Transverse colon (tissue), 4 donors: ENCODE measurements at regions not wholly inside any gene's neighbourhood (a gene's known extent, or its start where the extent isn't known, plus 50 kb on each side); places are given as distances from the start of the nearest gene placed in this dataset.

Experiments used
- DNase-seq: peaks from one replicate; pipeline ENCODE4 v3.0.0-alpha.2; 2019
- H3K27ac ChIP-seq, 4 donors: fragments of 200-600 bp; sonication (generic); 2 replicates each; pipeline ENCODE4 v1.5.1; 2016 to 2018; ENCODE audit warnings: inconsistent platforms in 4 of 4
- H3K27me3 ChIP-seq: fragments of 200-600 bp; sonication (generic); 2 replicates; pipeline ENCODE4 v1.5.1; 2017; ENCODE audit warnings: inconsistent platforms
- H3K36me3 ChIP-seq, 4 donors: fragments of 200-600 bp; sonication (generic); 2 replicates each; pipeline ENCODE4 v1.5.1; 2017 to 2019; ENCODE audit warnings: inconsistent platforms in 4 of 4
- H3K4me1 ChIP-seq, 4 donors: fragments of 200-600 bp; sonication (generic); 2 replicates each; pipeline ENCODE4 v1.5.1; 2017 to 2020; ENCODE audit warnings: inconsistent platforms in 4 of 4
- H3K4me3 ChIP-seq, 4 donors: fragments of 200-600 bp; sonication (generic); 1 replicate in 1 of 4; 2 replicates in 3 of 4; pipeline versions ENCODE4 v1.5.1 to v1.6.1; 2017 to 2019; ENCODE audit warnings: inconsistent platforms in 4 of 4
- H3K9me3 ChIP-seq, 2 donors: fragments of 200-600 bp; sonication (generic); 2 replicates each; pipeline ENCODE4 v1.5.1; 2017 to 2019; ENCODE audit warnings: inconsistent platforms in 2 of 2
- EP300 ChIP-seq: sonication (generic); formaldehyde crosslinking; IDR thresholded peaks from one replicate; pipeline ENCODE4 v1.6.1; 2017; ENCODE audit warnings: antibody characterized with exemption, low read depth
- POLR2A ChIP-seq: fragments of 450-650 bp; IDR thresholded peaks from one replicate; pipeline ENCODE4 v1.6.1; 2016; ENCODE audit warnings: antibody characterized with exemption, mild to moderate bottlenecking, moderate library complexity
- POLR2AphosphoS5 ChIP-seq, 3 donors: sonication (generic); formaldehyde crosslinking; IDR thresholded peaks; one replicate each; pipeline ENCODE4 v1.6.1; 2016; ENCODE audit warnings: antibody characterized with exemption in 3 of 3
- WGBS, 2 donors: methylation state at CpG; one replicate each; pipeline ENCODE4 v1.1.5; 2018; ENCODE audit warnings: low coverage in 1 of 2; 5-methylcytosine and 5-hydroxymethylcytosine counted together
- in situ Hi-C, 4 donors: fragments of 200-750 bp; cut with MboI; loops; one replicate each; pipeline versions ENCODE4 v1.15.0 to v1.15.1; 2017; ENCODE audit warnings: low sequenced_read_pairs in 3 of 4, low pct_ligation_motif_present in 1 of 4, low pct_unique_long_range_greater_than_20kb in 1 of 4
- intact Hi-C: fragments of 100-400 bp; cut with DNase I; formaldehyde crosslinking; loops from one replicate; pipeline ENCODE4 v1.15.1; 2023; ENCODE audit warnings: low total_unique reads
- TF ChIP-seq, protein P1 (sequence below), 5 experiments: fragments of 200-600 bp in 3 of 5; fragments of 450-650 bp in 2 of 5; sonication (generic) in 3 of 5; IDR thresholded peaks; 1 replicate in 2 of 5; 2 replicates in 3 of 5; pipeline ENCODE4 v1.5.1; 2016 to 2017; ENCODE audit warnings: antibody characterized with exemption in 5 of 5, inconsistent platforms in 3 of 5, mild to moderate bottlenecking in 2 of 5, moderate library complexity in 1 of 5

- TF ChIP-seq POLR2AphosphoS5 (IDR thresholded peaks at IDR 0.05): no peak
- no peak for TF ChIP-seq POLR2A
- no peak for TF ChIP-seq EP300
- TF ChIP-seq, protein P1, sequence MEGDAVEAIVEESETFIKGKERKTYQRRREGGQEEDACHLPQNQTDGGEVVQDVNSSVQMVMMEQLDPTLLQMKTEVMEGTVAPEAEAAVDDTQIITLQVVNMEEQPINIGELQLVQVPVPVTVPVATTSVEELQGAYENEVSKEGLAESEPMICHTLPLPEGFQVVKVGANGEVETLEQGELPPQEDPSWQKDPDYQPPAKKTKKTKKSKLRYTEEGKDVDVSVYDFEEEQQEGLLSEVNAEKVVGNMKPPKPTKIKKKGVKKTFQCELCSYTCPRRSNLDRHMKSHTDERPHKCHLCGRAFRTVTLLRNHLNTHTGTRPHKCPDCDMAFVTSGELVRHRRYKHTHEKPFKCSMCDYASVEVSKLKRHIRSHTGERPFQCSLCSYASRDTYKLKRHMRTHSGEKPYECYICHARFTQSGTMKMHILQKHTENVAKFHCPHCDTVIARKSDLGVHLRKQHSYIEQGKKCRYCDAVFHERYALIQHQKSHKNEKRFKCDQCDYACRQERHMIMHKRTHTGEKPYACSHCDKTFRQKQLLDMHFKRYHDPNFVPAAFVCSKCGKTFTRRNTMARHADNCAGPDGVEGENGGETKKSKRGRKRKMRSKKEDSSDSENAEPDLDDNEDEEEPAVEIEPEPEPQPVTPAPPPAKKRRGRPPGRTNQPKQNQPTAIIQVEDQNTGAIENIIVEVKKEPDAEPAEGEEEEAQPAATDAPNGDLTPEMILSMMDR (IDR thresholded peaks at IDR 0.05): no peak
- no peak overlapping the region for H3K4me3 ChIP-seq
- no peaks in the 10 kb centered on the region for H3K4me1 ChIP-seq
- no peak overlapping the region for H3K27ac ChIP-seq
- in situ Hi-C loops (no loop called here), intact Hi-C loops (no loop called here)
- 70% methylated on average over 3 of the region's 3 CpGs; no CpG with 5 or more reads in 1 of the 2 donors for WGBS, 2 donors
- H3K9me3 ChIP-seq: no peaks in the 10 kb centered on the region
- H3K27me3 ChIP-seq: no peaks in the 10 kb centered on the region
- H3K36me3 ChIP-seq: no peaks in the 10 kb centered on the region
- no peak for DNase-seq
These were observed 206.7 kb downstream of the MOXD1 start for GRCh38 chr6:132194529-132194928.

- no peak overlapping the region for H3K4me3 ChIP-seq
- no peaks in the 10 kb centered on the region for H3K4me1 ChIP-seq
- in situ Hi-C loops: no loop called here
- no peaks in the 10 kb centered on the region for H3K27me3 ChIP-seq
- intact Hi-C loops: no loop called here
- no peaks in the 10 kb centered on the region for H3K36me3 ChIP-seq
- H3K9me3 ChIP-seq: no peaks in the 10 kb centered on the region
- DNase-seq: no peak
- TF ChIP-seq POLR2AphosphoS5 (IDR thresholded peaks at IDR 0.05) (no peak), POLR2A (no peak), EP300 (no peak)
- TF ChIP-seq, protein P1 (IDR thresholded peaks at IDR 0.05): no peak
- no peak overlapping the region for H3K27ac ChIP-seq
- WGBS, 2 donors: 95% methylated on average over 5 of the region's 5 CpGs; no CpG with 5 or more reads in 1 of the 2 donors
These were observed 208.6 kb downstream of the MOXD1 start for GRCh38 chr6:132192631-132193030.

DNA sequence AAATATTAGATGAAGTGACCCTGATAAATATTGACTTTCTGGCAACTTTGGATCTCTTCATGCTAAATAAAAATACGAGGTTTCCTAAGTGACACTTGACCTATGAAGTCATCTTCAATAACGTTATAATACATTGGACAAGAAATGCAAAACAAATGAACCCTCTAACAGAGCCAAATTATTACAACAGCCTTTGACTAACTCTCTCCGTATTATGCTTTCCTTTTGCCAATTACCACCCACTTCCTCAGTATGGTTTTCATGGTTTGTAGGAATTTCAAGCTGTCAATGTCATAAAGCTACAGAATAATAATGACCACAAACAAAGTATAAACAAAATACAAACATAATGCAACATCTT lies 210.5 kb downstream of the MOXD1 start:
- WGBS, 2 donors: 48 to 56% methylated on average over 3 of the region's 3 CpGs
- H3K36me3 ChIP-seq: no peaks in the 10 kb centered on the region
- H3K27ac ChIP-seq: peak overlapping the region in 3 of 4 donors; percentile 23 to 49 (median 30)
- H3K9me3 ChIP-seq: no peaks in the 10 kb centered on the region
- no peaks in the 10 kb centered on the region for H3K4me1 ChIP-seq
- no peak for DNase-seq
- intact Hi-C loops: no loop called here
- TF ChIP-seq, protein P1 (IDR thresholded peaks at IDR 0.05): no peak
- TF ChIP-seq EP300 (no peak), POLR2AphosphoS5 (IDR thresholded peaks at IDR 0.05) (no peak), POLR2A (no peak)
- H3K4me3 ChIP-seq: no peak overlapping the region
- no peaks in the 10 kb centered on the region for H3K27me3 ChIP-seq
- in situ Hi-C loops: no loop called here

DNA sequence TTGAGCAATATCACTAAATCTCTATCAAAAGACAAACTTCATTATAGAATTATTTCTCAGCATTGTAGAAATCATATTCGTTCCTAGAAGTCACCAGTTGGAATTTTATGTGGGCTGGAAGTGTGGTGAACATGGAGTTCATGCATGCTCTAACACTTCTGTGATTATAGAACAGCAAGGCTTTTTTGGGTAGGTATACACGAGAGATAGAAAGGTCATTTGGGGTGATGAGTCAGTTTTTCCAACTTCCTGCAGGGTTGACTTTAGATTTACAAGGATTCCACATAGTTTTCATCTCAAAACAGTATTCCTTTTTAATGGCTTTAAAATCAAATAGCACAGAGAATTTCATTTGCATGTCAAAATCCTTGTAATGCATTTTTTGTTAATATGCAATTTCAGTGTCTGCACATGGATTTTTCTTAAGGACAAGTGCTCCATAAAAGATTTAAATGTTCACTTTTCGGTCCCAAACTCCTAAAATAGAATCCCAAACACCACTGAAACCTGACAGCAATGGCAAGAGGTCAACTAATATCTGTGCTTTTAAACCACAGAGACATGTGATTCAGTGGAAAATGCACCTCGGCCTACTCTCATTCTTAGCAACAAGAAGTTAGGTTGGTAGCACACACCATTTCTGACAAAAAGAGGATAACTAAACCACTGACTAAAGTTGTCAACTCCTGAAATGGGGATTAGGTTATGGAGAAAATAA lies 211.0 kb downstream of the MOXD1 start:
- no peak for TF ChIP-seq POLR2A
- no peak for TF ChIP-seq POLR2AphosphoS5 (IDR thresholded peaks at IDR 0.05)
- TF ChIP-seq, protein P1 (IDR thresholded peaks at IDR 0.05): no peak
- TF ChIP-seq EP300: no peak
- Histone ChIP-seq H3K4me1 (no peaks in the 10 kb centered on the region), H3K4me3 (no peak overlapping the region), H3K9me3 (no peaks in the 10 kb centered on the region), H3K36me3 (no peaks in the 10 kb centered on the region), H3K27ac (peak overlapping the region in 3 of 4 donors; percentile 10 to 49 (median 23)), H3K27me3 (no peaks in the 10 kb centered on the region)
- DNase-seq: no peak
- in situ Hi-C loops: no loop called here
- 19 to 49% methylated on average over 3 to 4 of the region's 4 CpGs for WGBS, 2 donors
- intact Hi-C loops: no loop called here
